Progenitor cell of endocrine pancreas (in vitro differentiated cells): ENCODE measurements at regions not wholly inside any gene's neighbourhood (a gene's known extent, or its start where the extent isn't known, plus 50 kb on each side); places are given as distances from the start of the nearest gene placed in this dataset.

Experiments
- DNase-seq: peaks from one replicate; pipeline ENCODE4 v3.0.0; 2021; ENCODE audit warnings: low spot score; ENCODE audit not compliant: unreplicated experiment
- H3K27ac Mint-ChIP-seq: 2 replicates; pipeline ENCODE4 v1.8.0; 2021; ENCODE audit warnings: mild to moderate bottlenecking, moderate library complexity, mixed read lengths
- H3K27me3 Mint-ChIP-seq: 2 replicates; pipeline ENCODE4 v1.8.0; 2021; ENCODE audit warnings: mixed read lengths
- H3K36me3 Mint-ChIP-seq: 2 replicates; pipeline ENCODE4 v1.8.0; 2022; ENCODE audit warnings: mixed read lengths; ENCODE audit not compliant: insufficient read depth
- H3K4me1 Mint-ChIP-seq: 2 replicates; pipeline ENCODE4 v1.8.0; 2021; ENCODE audit warnings: low read depth, mixed read lengths
- H3K4me3 Mint-ChIP-seq: 2 replicates; pipeline ENCODE4 v1.8.0; 2021; ENCODE audit warnings: low read depth, mild to moderate bottlenecking, moderate library complexity, mixed read lengths
- H3K9me3 Mint-ChIP-seq: 2 replicates; pipeline ENCODE4 v1.8.0; 2021; ENCODE audit warnings: low read depth, mixed read lengths
- TF ChIP-seq, protein P1 (sequence below): fragments of 200-600 bp; sonication (generic); IDR thresholded peaks from one replicate; pipeline ENCODE4 v1.5.0; 2021; ENCODE audit warnings: antibody characterized with exemption, mild to moderate bottlenecking; ENCODE audit not compliant: unreplicated experiment

DNA sequence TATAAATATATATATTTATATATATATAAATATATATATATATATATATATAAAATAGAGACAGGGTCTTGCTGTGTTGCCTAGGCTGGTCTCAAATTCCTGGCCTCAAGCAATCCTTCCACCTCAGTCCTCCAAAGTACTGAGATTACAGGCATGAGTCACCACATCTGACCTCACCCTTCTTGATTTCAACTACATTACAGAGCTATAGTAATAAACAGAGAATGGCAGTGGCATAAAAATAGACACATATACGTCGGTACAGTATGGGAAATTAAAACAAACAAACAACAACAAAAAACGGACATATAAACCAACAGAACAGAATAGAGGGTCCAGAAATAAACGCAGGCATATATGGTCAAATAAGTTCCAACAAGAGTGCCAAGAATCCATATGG, 77.6 kb upstream of the PPP1R3A start:
- no peak for DNase-seq
- H3K9me3 Mint-ChIP-seq = peaks cover 7% of the 10 kb centered on the region
- no peaks in the 10 kb centered on the region for H3K4me1 Mint-ChIP-seq
- TF ChIP-seq, protein P1, sequence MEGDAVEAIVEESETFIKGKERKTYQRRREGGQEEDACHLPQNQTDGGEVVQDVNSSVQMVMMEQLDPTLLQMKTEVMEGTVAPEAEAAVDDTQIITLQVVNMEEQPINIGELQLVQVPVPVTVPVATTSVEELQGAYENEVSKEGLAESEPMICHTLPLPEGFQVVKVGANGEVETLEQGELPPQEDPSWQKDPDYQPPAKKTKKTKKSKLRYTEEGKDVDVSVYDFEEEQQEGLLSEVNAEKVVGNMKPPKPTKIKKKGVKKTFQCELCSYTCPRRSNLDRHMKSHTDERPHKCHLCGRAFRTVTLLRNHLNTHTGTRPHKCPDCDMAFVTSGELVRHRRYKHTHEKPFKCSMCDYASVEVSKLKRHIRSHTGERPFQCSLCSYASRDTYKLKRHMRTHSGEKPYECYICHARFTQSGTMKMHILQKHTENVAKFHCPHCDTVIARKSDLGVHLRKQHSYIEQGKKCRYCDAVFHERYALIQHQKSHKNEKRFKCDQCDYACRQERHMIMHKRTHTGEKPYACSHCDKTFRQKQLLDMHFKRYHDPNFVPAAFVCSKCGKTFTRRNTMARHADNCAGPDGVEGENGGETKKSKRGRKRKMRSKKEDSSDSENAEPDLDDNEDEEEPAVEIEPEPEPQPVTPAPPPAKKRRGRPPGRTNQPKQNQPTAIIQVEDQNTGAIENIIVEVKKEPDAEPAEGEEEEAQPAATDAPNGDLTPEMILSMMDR = no peak
- H3K27me3 Mint-ChIP-seq = no peaks in the 10 kb centered on the region
- H3K36me3 Mint-ChIP-seq = no peaks in the 10 kb centered on the region
- H3K4me3 Mint-ChIP-seq = no peak overlapping the region
- H3K27ac Mint-ChIP-seq = no peak overlapping the region

DNA sequence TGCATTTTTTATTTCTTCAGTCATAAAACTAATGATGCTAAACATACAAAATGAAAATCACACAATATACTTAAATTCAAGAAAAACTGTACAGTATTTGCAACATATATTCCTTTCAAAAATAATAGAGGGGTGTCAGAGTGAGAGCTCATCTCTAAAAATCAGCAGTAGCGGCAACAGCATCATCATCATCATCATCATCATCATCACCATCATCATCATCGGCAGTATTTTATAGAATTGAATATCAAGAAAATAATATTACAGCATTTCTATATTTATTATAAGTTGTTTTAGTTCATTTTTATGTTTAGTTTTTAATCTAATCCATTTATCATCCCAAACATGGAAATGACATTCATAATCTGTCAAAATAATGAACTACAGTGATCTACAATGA, 67.4 kb upstream of the PPP1R3A start:
- H3K27ac Mint-ChIP-seq = no peak overlapping the region
- H3K9me3 Mint-ChIP-seq = no peaks in the 10 kb centered on the region
- H3K4me3 Mint-ChIP-seq = no peak overlapping the region
- H3K4me1 Mint-ChIP-seq = no peaks in the 10 kb centered on the region
- no peaks in the 10 kb centered on the region for H3K27me3 Mint-ChIP-seq
- TF ChIP-seq, protein P1 = no peak
- DNase-seq = no peak
- H3K36me3 Mint-ChIP-seq = no peaks in the 10 kb centered on the region

DNA sequence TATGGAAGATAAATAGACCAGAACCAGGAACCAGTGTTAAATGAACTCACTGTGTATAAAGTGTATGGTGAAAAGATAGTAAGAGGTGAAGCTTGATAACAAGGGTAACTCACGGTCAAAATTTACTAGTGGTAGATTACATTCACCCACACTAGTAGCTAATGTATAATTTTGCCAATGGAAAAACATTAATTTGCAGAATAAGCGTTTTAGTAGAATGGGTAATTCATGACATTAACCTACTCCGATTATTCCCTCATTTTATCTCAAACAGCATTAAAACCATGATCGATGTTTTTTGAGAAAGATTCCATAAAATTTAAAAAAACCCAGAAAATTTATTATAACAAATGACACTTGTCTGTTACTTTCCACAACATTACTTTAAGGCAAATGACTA, 57.7 kb upstream of the PPP1R3A start:
- H3K4me1 Mint-ChIP-seq = no peaks in the 10 kb centered on the region

DNA sequence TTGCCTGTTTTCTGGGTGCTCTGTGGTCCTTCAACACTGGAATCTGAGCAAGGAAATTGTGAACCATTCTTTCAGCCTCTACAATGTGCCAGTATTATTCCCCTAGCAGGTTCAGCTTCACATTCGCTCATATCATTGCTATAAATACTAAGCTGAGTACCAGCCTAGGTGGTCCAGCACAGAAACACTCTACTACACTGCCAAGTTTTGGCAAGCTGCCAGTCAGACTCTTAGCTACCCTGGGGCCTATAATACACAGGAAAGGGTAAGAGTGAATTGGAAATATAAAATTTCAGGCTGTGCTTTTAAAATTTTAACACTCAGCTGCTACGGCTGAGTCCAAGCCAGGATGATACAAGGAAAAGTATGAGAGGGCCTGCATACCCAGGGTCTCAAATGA, 49.9 kb upstream of the PPP1R3A start:
- no peak for DNase-seq
- H3K4me3 Mint-ChIP-seq = no peak overlapping the region
- no peaks in the 10 kb centered on the region for H3K36me3 Mint-ChIP-seq
- no peaks in the 10 kb centered on the region for H3K9me3 Mint-ChIP-seq
- no peaks in the 10 kb centered on the region for H3K4me1 Mint-ChIP-seq
- H3K27ac Mint-ChIP-seq = no peak overlapping the region
- H3K27me3 Mint-ChIP-seq = peaks cover 2% of the 10 kb centered on the region
- TF ChIP-seq, protein P1 = no peak

More for the DNA sequence above, 57.7 kb upstream of the PPP1R3A start:
- DNase-seq = no peak
- H3K27me3 Mint-ChIP-seq = no peaks in the 10 kb centered on the region
- H3K36me3 Mint-ChIP-seq = no peaks in the 10 kb centered on the region
- TF ChIP-seq, protein P1 = no peak
- H3K9me3 Mint-ChIP-seq = no peaks in the 10 kb centered on the region
- no peak overlapping the region for H3K27ac Mint-ChIP-seq
- H3K4me3 Mint-ChIP-seq = no peak overlapping the region
